CD4-positive, alpha-beta T cell (primary cell): ENCODE measurements at regions not wholly inside any gene's neighbourhood (a gene's known extent, or its start where the extent isn't known, plus 50 kb on each side); places are given as distances from the start of the nearest gene placed in this dataset.

Experiments used
- ATAC-seq: fragments of 200-7000 bp; cut with Tn5 transposase; one replicate; pipeline ENCODE4 v1.10.0; 2022; ENCODE audit warnings: mild to moderate bottlenecking; ENCODE audit not compliant: poor library complexity
- CTCF ChIA-PET: fragments of 350-600 bp; sonication (Branson Sonifier 250); formaldehyde crosslinking; loops from one replicate; lab custom pipeline; 2021; ENCODE audit warnings: antibody characterized with exemption, inconsistent platforms; lab: Charles Lee
- POLR2A ChIA-PET: fragments of 350-600 bp; sonication (Branson Sonifier 250); formaldehyde crosslinking; loops from one replicate; lab custom pipeline; 2021; ENCODE audit warnings: antibody characterized with exemption, inconsistent platforms; lab: Charles Lee
- DNase-seq, 14 experiments: peaks; one replicate each; pipeline ENCODE4 v3.0.0-alpha.2; 2013 to 2020; ENCODE audit warnings: mixed read lengths in 2 of 14
- H3K27ac ChIP-seq, 2 donors: one replicate each; pipeline versions ENCODE4 v1.5.1 to v1.7.0; 2013; ENCODE audit warnings: low read length in 2 of 2, low read depth in 1 of 2, mild to moderate bottlenecking in 1 of 2
- H3K27me3 ChIP-seq, 2 experiments: 1 replicate in 1 of 2; 2 replicates in 1 of 2; pipeline versions ENCODE4 v1.6.1 to v1.7.0; 2013; ENCODE audit warnings: low read length in 2 of 2, control low read depth in 1 of 2, mild to moderate bottlenecking in 1 of 2, moderate library complexity in 1 of 2; ENCODE audit not compliant: insufficient read depth in 2 of 2, control insufficient read depth in 1 of 2
- H3K36me3 ChIP-seq: one replicate; pipeline ENCODE4 v1.6.1; 2013; ENCODE audit warnings: low read length, control low read depth; ENCODE audit not compliant: insufficient read depth
- H3K4me1 ChIP-seq: one replicate; pipeline ENCODE4 v1.6.1; 2013; ENCODE audit warnings: low read length, control low read depth; ENCODE audit not compliant: insufficient read depth
- H3K4me3 ChIP-seq: one replicate; pipeline ENCODE4 v1.5.1; 2013; ENCODE audit warnings: mild to moderate bottlenecking, low read length, moderate library complexity
- H3K9me3 ChIP-seq, 2 experiments: 1 replicate in 1 of 2; 2 replicates in 1 of 2; pipeline versions ENCODE4 v1.6.1 to v1.7.0; 2013; ENCODE audit warnings: low read length in 2 of 2, mild to moderate bottlenecking in 2 of 2, control low read depth in 1 of 2, moderate library complexity in 1 of 2; ENCODE audit not compliant: control insufficient read depth in 1 of 2, insufficient read depth in 1 of 2
- H3K27ac Mint-ChIP-seq: one replicate; pipeline ENCODE4 v1.8.0; 2020; ENCODE audit warnings: mixed read lengths
- H3K27me3 Mint-ChIP-seq: one replicate; pipeline ENCODE4 v1.8.0; 2021; ENCODE audit warnings: mixed read lengths
- H3K36me3 Mint-ChIP-seq: one replicate; pipeline ENCODE4 v1.8.0; 2021; ENCODE audit warnings: low read depth, mixed read lengths
- H3K4me1 Mint-ChIP-seq: one replicate; pipeline ENCODE4 v1.8.0; 2021; ENCODE audit warnings: low read depth, mixed read lengths
- H3K4me3 Mint-ChIP-seq: one replicate; pipeline ENCODE4 v1.8.0; 2020; ENCODE audit warnings: mild to moderate bottlenecking, mixed read lengths
- H3K9me3 Mint-ChIP-seq: one replicate; pipeline ENCODE4 v1.8.0; 2020; ENCODE audit warnings: mixed read lengths
- CTCF ChIP-seq: fragments of 200-600 bp; IDR thresholded peaks from one replicate; pipeline ENCODE4 v1.8.0; 2022; ENCODE audit warnings: antibody characterized with exemption, mild to moderate bottlenecking
- intact Hi-C, 2 experiments: fragments of 100-400 bp; cut with DNase I in 1 of 2; cut with micrococcal nuclease in 1 of 2; formaldehyde crosslinking; loops; one replicate each; pipeline versions ENCODE4 v1.15.1 to v1.9.0; 2023 to 2025; cut with DNase I, micrococcal nuclease

- H3K27me3 Mint-ChIP-seq = no peaks in the 10 kb centered on the region
- H3K4me1 Mint-ChIP-seq = no peaks in the 10 kb centered on the region
Measured at GRCh38 chr11:101723371-101723770, 139.6 kb upstream of the TRPC6 start.

GRCh38 chr11:101721270-101721669, 137.5 kb upstream of the TRPC6 start:
- no peak overlapping the region for H3K4me3 ChIP-seq
- no peaks in the 10 kb centered on the region for H3K36me3 ChIP-seq
- H3K4me1 ChIP-seq = no peaks in the 10 kb centered on the region
- H3K27ac Mint-ChIP-seq = no peak overlapping the region
- no peaks in the 10 kb centered on the region for H3K27me3 Mint-ChIP-seq
- no peak overlapping the region for H3K27ac ChIP-seq
- intact Hi-C loops = no loop called here
- no peak for DNase-seq
- H3K4me3 Mint-ChIP-seq = no peak overlapping the region
- H3K9me3 ChIP-seq = no peaks in the 10 kb centered on the region
- ATAC-seq = no peak
- no peaks in the 10 kb centered on the region for H3K4me1 Mint-ChIP-seq
- ChIA-PET POLR2A (no interaction called here), CTCF (no interaction called here)
- no peaks in the 10 kb centered on the region for H3K27me3 ChIP-seq
- H3K9me3 Mint-ChIP-seq = peaks cover 4% of the 10 kb centered on the region
- TF ChIP-seq CTCF = no peak
- H3K36me3 Mint-ChIP-seq = no peaks in the 10 kb centered on the region

More at GRCh38 chr11:101723371-101723770, 139.6 kb upstream of the TRPC6 start:
- no peak overlapping the region for H3K4me3 ChIP-seq
- H3K36me3 ChIP-seq = no peaks in the 10 kb centered on the region
- H3K36me3 Mint-ChIP-seq = no peaks in the 10 kb centered on the region
- intact Hi-C loops = no loop called here
- ATAC-seq (no peak), DNase-seq (no peak)
- POLR2A ChIA-PET = no interaction called here
- no peak overlapping the region for H3K27ac ChIP-seq
- no peaks in the 10 kb centered on the region for H3K4me1 ChIP-seq
- H3K27ac Mint-ChIP-seq = no peak overlapping the region
- CTCF ChIA-PET = no interaction called here
- H3K9me3 ChIP-seq = no peaks in the 10 kb centered on the region
- TF ChIP-seq CTCF = no peak
- H3K4me3 Mint-ChIP-seq = no peak overlapping the region
- peaks cover 4% of the 10 kb centered on the region for H3K9me3 Mint-ChIP-seq
- no peaks in the 10 kb centered on the region for H3K27me3 ChIP-seq

GRCh38 chr11:101718402-101718801, 134.6 kb upstream of the TRPC6 start:
- Histone ChIP-seq H3K27ac (no peak overlapping the region), H3K36me3 (no peaks in the 10 kb centered on the region), H3K9me3 (no peaks in the 10 kb centered on the region), H3K4me1 (no peaks in the 10 kb centered on the region), H3K4me3 (no peak overlapping the region), H3K27me3 (no peaks in the 10 kb centered on the region)
- no peaks in the 10 kb centered on the region for H3K27me3 Mint-ChIP-seq
- H3K4me1 Mint-ChIP-seq = no peaks in the 10 kb centered on the region
- peaks cover 7% of the 10 kb centered on the region for H3K9me3 Mint-ChIP-seq
- DNase-seq (no peak), ATAC-seq (no peak)
- no peak overlapping the region for H3K4me3 Mint-ChIP-seq
- POLR2A ChIA-PET = no interaction called here
- no peaks in the 10 kb centered on the region for H3K36me3 Mint-ChIP-seq
- no peak overlapping the region for H3K27ac Mint-ChIP-seq
- CTCF ChIA-PET = no interaction called here
- no peak for TF ChIP-seq CTCF
- intact Hi-C loops = no loop called here
